Ovary (tissue), 7 donors: ENCODE measurements at regions not wholly inside any gene's neighbourhood (a gene's known extent, or its start where the extent isn't known, plus 50 kb on each side); places are given as distances from the start of the nearest gene placed in this dataset.
"Not testable (repeated sequence)": the region's sequence is repeated elsewhere in the genome, so short reads cannot be mapped to it uniquely, and the experiment has no call there.

Source experiments
- DNase-seq, 5 donors: peaks; one replicate each; pipeline ENCODE4 v3.0.0-alpha.2; 2019 to 2020
- H3K27ac ChIP-seq, 2 donors: fragments of 200-600 bp; one replicate each; pipeline versions ENCODE4 v1.5.1 to v1.8.0; 2019 to 2022
- H3K27me3 ChIP-seq: fragments of 200-600 bp; one replicate; pipeline ENCODE4 v1.8.0; 2022
- H3K36me3 ChIP-seq: fragments of 200-600 bp; sonication (generic); one replicate; pipeline ENCODE4 v1.5.1; 2019
- H3K4me1 ChIP-seq: one replicate; pipeline ENCODE4 v1.8.1; 2013; ENCODE audit warnings: mild to moderate bottlenecking, moderate library complexity; ENCODE audit not compliant: insufficient read depth
- H3K4me3 ChIP-seq: fragments of 200-600 bp; sonication (generic); one replicate; pipeline ENCODE4 v1.5.1; 2017
- H3K9me3 ChIP-seq, 2 donors: fragments of 200-600 bp in 1 of 2; sonication (generic) in 1 of 2; one replicate each; pipeline versions ENCODE4 v1.5.1 to v1.8.1; 2013 to 2019; ENCODE audit warnings: mild to moderate bottlenecking in 1 of 2, moderate library complexity in 1 of 2
- EP300 ChIP-seq: sonication (generic); formaldehyde crosslinking; IDR thresholded peaks from one replicate; pipeline ENCODE4 v1.6.1; 2017; ENCODE audit warnings: antibody characterized with exemption
- POLR2A ChIP-seq: fragments of 450-650 bp; IDR thresholded peaks from one replicate; pipeline ENCODE4 v1.6.1; 2017; ENCODE audit warnings: antibody characterized with exemption, mild to moderate bottlenecking, moderate library complexity
- WGBS, 3 donors: extraction: QIAGEN DNeasy Blood & Tissue Kit in 1 of 3; methylation state at CpG; one replicate each; pipeline versions ENCODE4 v1.1.5 to v1.1.7; 2013 to 2017; 5-methylcytosine and 5-hydroxymethylcytosine counted together
- intact Hi-C, 4 donors: fragments of 100-400 bp; cut with DNase I; formaldehyde crosslinking; loops; one replicate each; pipeline versions ENCODE4 v1.11.0 to v1.15.1; 2022 to 2023
- TF ChIP-seq, protein P1 (sequence below), 3 donors: fragments of 450-650 bp in 2 of 3; fragments of 200-600 bp in 1 of 3; IDR thresholded peaks; one replicate each; pipeline versions ENCODE4 v1.5.1 to v1.8.0; 2016 to 2022; ENCODE audit warnings: antibody characterized with exemption in 3 of 3, mild to moderate bottlenecking in 1 of 3
- donor health status: DM: no; HTN: no; CAD: no; lungs with moderate emphysema.
- donor health status: DM: no; HTN: no; CAD: no.
- donor health status: Bipolar disorder and iron deficiency.
- donor health status: DM: no; HTN: no; CAD: no.
- donor health status: DM: yes; HTN: yes; CAD: no.

DNA sequence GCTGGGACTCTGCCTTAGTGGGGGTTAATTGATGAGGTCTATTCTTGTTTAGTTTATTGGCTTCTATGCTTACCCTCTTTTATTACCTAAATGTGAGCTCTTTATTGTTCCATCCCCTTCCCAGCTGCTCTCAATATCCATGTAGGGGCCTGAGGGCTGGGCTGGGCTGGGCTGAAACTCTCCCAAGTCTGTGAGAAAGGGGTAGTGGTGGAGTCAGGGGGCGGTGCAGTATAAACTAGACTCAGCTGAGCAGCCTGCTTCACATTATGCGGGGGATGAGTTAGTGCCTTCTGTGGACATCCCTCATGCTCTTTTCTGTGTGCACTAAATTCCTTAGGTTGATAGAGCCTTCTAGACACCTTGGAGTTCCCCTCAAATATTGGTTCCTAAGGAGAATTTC is 451.8 kb upstream of the PTGER4 start:
- TF ChIP-seq EP300 = no peak
- TF ChIP-seq, protein P1, sequence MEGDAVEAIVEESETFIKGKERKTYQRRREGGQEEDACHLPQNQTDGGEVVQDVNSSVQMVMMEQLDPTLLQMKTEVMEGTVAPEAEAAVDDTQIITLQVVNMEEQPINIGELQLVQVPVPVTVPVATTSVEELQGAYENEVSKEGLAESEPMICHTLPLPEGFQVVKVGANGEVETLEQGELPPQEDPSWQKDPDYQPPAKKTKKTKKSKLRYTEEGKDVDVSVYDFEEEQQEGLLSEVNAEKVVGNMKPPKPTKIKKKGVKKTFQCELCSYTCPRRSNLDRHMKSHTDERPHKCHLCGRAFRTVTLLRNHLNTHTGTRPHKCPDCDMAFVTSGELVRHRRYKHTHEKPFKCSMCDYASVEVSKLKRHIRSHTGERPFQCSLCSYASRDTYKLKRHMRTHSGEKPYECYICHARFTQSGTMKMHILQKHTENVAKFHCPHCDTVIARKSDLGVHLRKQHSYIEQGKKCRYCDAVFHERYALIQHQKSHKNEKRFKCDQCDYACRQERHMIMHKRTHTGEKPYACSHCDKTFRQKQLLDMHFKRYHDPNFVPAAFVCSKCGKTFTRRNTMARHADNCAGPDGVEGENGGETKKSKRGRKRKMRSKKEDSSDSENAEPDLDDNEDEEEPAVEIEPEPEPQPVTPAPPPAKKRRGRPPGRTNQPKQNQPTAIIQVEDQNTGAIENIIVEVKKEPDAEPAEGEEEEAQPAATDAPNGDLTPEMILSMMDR (IDR thresholded peaks at IDR 0.05) = no peak
- no peak for TF ChIP-seq POLR2A
- no peak for DNase-seq
- Histone ChIP-seq H3K4me3 (no peak overlapping the region), H3K36me3 (no peaks in the 10 kb centered on the region), H3K9me3 (no peaks in the 10 kb centered on the region), H3K27me3 (no peaks in the 10 kb centered on the region), H3K4me1 (no peaks in the 10 kb centered on the region), H3K27ac (no peak overlapping the region)
- WGBS, 3 donors = 54 to 73% (median 64%) methylated on average over 2 of the region's 2 CpGs
- intact Hi-C loops = no loop called here

DNA sequence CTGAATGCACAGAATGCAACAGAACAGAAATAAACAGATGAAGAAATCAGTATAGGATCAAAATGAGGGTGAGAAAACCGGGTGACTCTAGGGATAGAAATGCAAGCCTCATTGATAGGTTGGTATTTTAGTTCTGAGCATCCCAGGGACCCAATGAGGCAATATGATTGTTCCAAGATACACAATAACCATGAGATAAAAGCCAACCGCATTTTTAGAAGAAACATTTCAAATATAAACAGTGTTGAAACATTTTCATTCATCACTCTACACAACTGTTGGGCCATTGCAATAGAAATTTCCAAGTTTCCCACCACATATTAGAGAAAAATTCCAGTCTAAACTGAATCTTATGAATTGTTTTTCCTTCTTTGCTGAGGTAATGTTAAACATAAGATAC is 452.3 kb upstream of the PTGER4 start:
- TF ChIP-seq, protein P1 (IDR thresholded peaks at IDR 0.05) = no peak
- no peak for TF ChIP-seq EP300
- no peak for TF ChIP-seq POLR2A
- H3K27ac ChIP-seq = no peak overlapping the region
- no peak overlapping the region for H3K4me3 ChIP-seq
- H3K4me1 ChIP-seq = no peaks in the 10 kb centered on the region
- no peaks in the 10 kb centered on the region for H3K36me3 ChIP-seq
- DNase-seq = no peak
- 54 to 78% (median 60%) methylated on average over 2 of the region's 2 CpGs for WGBS, 3 donors
- H3K9me3 ChIP-seq = no peaks in the 10 kb centered on the region
- H3K27me3 ChIP-seq = no peaks in the 10 kb centered on the region
- intact Hi-C loops = no loop called here

DNA sequence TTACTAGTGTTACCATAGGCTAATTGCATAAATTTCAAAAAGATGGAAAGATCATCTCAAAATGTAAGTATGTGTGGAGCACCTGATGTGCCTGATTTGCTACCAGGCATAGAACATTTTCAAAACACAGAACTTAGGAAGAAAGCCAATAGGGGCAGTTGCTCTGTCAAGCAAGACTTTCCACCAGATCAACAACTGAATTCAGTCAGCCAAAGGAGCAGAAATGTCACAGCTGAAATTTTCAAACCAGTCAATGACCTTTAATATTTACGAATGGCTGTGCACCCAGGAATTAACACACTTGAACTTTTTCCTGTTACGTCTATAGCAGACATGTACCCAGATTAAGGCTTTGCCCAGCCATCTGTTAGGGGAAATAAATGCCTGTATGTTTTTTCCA is 452.8 kb upstream of the PTGER4 start:
- intact Hi-C loops = no loop called here
- 60 to 78% (median 68%) methylated on average over 2 of the region's 2 CpGs for WGBS, 3 donors
- no peak for TF ChIP-seq POLR2A
- TF ChIP-seq, protein P1 (IDR thresholded peaks at IDR 0.05) = no peak
- no peak for TF ChIP-seq EP300
- Histone ChIP-seq H3K27ac (no peak overlapping the region), H3K9me3 (no peaks in the 10 kb centered on the region), H3K27me3 (no peaks in the 10 kb centered on the region), H3K36me3 (no peaks in the 10 kb centered on the region), H3K4me1 (no peaks in the 10 kb centered on the region), H3K4me3 (no peak overlapping the region)
- DNase-seq = no peak

DNA sequence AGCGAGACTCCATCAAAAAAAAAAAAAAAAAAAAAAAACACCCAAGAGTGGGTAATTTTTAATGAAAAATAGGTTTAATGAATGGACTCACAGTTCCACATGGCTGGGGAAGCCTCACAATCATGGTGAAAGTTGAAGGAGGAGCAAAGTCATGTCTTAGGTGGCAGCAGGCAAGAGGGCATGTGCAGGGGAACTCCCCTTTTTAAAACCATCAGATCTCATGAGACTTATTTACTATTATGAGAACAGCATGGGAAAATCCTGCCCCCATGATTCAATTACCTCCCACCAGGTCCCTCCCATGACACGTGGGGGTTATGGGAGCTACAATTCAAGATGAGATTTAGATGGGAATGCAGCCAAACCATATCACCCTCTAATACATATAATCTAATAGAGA is 454.6 kb upstream of the PTGER4 start:
- H3K9me3 ChIP-seq, H3K36me3 ChIP-seq, intact Hi-C loops, H3K4me3 ChIP-seq, DNase-seq, H3K27ac ChIP-seq, H3K27me3 ChIP-seq, H3K4me1 ChIP-seq: not testable (repeated sequence)
- 79 to 87% (median 80%) methylated on average over 2 of the region's 2 CpGs for WGBS, 3 donors

DNA sequence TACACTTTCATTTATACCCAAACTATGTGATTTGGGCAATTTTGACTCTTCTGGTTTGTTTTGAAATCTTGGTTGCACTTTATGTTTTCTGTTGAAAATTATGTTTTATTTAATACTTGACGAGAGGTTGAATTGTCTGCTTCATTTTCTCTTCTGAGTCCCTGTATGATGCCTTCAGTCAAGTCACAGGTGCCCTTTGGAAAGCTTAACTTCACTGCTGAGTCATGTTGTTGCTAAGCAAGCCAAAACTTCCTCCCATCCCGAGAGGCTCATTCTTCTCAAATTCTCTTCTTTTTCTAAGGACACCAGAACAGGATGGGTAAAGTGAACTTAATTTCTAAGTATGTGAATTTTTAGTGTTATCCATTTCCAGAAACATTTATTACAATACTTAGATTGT is 455.3 kb upstream of the PTGER4 start:
- WGBS, 3 donors = 64 to 75% (median 71%) methylated on average over 2 of the region's 2 CpGs
- TF ChIP-seq EP300 (no peak), POLR2A (no peak)
- TF ChIP-seq, protein P1 (IDR thresholded peaks at IDR 0.05) = no peak

More for the DNA sequence above, 455.3 kb upstream of the PTGER4 start:
- Histone ChIP-seq H3K4me3 (no peak overlapping the region), H3K27ac (no peak overlapping the region), H3K36me3 (no peaks in the 10 kb centered on the region), H3K27me3 (no peaks in the 10 kb centered on the region), H3K9me3 (no peaks in the 10 kb centered on the region), H3K4me1 (no peaks in the 10 kb centered on the region)
- intact Hi-C loops = no loop called here
- DNase-seq = no peak
